Glomerular visceral epithelial cell (primary cell): ENCODE measurements at regions not wholly inside any gene's neighbourhood (a gene's known extent, or its start where the extent isn't known, plus 50 kb on each side); places are given as distances from the start of the nearest gene placed in this dataset.

Experiments used
- DNase-seq: peaks from one replicate; pipeline ENCODE4 v3.0.0-alpha.2; 2016; ENCODE audit errors: extremely low spot score

DNA sequence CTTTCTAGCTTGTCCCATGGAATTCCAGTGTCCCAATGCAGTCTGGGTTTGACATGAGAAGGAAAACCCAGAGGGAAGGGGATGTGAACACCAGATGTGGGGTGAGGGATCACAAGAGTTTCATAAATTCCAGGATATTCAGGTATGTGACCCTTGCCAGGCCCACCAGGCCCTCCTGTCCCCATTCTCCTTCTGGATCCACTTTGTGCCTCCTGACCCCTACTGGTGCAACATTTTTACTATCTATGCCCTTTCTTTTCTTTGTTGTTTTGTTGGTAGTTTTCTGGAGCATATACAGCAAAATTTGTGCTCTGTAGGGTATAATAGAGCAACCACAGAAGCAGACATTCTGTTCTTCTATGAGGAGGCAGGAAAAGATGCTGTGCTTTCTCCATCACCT is 597.0 kb upstream of the GRAMD2B start:
- no peak for DNase-seq

DNA sequence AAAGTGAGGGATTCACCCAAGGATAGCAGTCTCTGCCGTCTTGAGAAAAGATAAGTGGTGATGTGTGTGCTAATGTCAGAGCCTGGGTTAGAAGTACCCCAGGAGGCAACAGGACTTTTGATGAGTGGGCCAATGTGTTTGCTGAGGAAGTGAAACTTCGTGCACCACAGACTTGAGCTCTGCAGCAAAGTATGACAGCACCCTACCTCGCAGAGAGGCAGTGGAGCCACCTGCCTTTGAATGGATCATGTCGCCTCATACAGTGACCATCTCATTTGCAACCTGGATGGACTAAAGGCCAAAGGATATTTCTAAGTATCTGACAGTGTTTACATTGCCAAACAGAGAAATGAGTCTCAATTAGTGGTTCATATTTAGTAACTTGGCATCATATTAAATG is 593.9 kb upstream of the GRAMD2B start:
- no peak for DNase-seq

DNA sequence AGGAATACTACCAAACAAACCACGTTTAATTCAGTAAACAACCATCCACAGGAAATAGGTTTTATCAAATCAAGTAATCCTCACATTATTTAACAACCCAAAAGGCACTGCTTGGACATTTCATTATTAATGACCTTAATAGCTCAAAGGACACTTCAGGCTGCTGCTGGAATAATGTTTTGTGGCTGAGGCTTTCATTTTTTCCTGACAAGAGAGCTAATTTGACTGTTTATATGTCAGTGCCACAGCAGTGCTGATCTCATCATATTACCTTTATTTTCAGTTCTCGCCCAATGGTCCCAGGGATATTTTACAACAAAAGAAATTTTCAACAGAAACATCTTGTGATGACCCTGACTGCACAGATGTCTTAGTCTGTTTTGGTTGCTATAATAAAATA is 589.8 kb upstream of the GRAMD2B start:
- no peak for DNase-seq

DNA sequence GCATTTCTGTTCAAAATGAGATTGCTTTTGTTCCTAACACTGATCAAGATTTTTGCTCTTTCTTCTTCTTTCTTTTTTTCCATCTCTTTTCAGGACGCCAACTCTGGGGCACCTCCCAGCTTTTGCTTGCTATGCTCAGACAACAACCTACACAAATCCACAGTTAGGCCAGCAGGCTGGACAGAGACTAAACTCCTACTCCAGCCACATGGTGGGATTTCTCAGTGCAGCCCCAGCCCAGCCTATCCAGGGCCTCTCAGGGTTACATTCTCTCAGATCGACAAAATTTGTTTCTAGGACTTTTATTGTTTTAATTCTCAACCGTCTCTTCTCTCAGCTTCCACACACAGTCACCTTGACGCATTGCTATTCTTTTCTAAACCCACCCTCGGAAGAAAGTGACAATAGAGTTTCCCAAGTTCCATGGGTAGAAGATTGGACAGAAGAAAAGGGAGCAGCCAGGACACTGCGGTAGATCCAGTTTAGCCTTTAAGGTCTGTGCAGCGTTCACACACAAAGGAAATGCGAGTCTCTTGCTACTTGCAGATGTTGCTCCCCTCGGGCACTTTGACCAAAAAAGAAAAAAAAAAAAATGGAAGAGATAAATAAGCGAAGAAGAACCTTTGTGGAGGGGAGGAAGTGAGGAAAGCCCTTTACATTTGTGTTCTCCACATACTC is 588.6 kb upstream of the GRAMD2B start:
- DNase-seq, result no peak

DNA sequence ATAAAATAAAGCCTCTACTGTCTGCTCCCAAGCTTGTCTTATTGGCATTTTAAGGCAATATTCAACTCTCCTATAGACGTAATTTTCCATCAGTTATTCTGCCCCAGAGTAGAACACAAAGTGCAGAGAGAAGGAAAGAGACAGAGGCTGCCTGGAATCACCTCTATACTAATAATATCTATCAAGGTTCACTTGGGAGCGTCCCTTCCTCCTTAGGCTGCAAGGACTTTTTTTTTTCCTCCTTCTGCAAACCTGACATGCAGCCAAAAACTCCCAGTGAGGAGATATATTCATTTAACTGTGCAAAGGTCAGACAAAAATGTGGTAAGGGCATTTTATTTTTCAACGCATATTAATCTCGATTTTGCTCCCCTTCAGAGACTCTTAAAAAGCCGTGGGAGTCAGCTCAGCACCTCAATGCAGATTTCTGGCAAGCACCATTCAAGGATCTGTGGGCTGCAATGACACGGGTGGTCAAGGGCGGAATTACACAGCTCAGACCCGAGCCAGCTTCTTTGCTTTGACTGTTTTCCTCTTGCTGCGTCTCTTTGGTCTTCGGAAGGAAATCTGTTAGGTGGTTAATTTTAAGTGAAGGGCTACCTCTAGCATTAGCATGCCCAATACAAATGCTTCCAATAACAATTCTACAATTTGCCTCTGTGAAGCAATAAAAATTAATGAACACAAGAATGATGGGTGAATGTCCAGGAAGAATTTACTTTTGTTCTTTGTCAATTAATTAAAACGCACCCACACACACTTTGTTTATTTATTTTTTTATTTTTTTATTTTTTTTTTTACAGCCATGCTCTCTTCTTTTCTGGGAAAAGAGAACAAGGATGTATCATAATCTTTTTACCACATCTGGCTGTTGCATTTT is 587.7 kb upstream of the GRAMD2B start:
- DNase-seq, result peak; percentile 40

DNA sequence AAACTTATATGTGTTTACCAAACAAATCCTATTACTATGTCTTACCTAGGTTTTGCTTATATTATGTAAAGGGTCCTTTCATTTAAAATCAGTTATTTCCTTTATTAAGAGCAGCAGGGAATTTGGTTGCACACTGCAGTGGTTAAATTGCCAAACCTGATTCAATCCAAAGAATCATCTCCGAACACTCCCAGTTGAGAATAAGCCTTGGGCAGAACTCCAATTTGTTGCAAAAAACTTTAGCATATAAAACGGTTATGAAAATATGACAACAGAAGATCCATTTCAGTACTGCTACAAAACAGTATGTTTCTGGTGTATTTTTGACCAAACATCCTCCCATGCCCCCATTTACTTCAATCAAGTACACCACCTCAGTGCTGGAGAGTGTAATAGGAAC is 587.0 kb upstream of the GRAMD2B start:
- no peak for DNase-seq

DNA sequence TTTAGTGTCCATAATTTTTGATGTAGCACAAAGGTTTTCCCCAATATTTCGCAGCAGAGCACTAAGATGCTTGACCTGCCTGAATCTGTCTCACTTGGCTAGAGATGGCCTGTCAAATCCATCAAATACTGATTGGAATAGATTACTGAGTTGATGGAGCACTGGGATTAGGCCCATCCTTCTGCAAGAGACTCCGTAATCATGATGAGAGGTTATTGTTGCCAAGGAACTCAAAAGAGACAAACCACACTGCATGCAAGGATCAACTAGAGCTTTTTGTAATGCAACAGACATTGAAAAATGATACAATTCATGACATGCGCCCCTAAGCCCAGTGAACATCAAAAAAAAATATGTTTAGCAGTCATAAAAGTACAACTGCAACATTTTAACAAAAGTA is 585.3 kb upstream of the GRAMD2B start:
- DNase-seq, result no peak

DNA sequence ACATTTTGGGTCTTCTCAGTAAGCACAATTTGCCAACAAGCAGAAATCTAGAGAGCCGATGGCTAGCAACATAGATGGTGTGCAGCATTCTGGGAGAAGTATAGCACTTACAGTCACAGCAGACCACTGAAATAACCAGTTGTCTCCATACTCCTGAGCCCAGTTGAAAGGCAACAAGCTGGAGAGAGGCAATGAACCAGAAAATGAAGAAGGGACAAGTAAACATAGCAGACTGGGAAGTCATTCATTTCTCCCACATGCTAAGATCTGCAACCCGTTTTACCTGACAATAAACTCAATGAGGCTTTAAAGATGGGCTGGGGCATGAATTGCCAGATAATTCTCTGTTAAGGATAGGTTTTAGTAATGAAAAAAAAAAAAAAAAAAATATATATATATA is 575.6 kb upstream of the GRAMD2B start:
- DNase-seq, result no peak

DNA sequence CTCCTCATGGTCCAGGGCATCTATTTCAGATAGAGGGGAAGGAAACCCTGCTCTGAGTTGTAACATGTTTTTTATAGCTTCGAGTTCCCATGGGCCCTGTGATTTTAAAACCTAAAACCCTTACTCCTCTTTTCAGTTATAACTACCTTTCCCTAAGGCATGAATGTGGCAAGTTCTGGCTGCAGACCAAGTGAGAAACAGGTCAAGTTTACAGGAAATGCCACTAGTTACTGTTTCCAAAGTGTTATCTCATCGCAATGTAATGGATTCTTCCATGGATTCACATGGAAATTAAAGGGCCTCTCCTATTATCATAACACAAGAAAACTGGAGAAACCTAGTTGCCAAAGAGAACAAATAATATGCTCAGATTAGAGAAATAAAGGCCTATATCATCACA is 574.5 kb upstream of the GRAMD2B start:
- DNase-seq, result no peak

DNA sequence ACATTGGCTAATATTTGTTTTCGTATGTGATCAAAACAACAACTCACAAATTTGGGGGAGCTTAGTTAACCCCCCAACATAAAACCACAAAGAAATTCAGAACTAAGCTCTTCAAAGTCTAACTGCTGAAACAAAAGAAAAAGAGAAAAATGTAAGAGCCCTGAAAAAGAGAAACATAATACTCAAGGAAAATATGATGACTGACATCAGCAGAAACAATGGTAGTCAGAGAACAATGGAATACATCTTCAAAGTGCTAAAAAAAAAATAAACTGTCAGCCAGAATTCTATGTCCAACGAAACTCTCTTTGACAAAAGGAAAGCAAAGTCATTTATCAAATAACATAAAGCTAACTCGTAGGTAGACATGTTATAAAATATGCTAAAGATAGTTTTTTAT is 566.3 kb upstream of the GRAMD2B start:
- no peak for DNase-seq

DNA sequence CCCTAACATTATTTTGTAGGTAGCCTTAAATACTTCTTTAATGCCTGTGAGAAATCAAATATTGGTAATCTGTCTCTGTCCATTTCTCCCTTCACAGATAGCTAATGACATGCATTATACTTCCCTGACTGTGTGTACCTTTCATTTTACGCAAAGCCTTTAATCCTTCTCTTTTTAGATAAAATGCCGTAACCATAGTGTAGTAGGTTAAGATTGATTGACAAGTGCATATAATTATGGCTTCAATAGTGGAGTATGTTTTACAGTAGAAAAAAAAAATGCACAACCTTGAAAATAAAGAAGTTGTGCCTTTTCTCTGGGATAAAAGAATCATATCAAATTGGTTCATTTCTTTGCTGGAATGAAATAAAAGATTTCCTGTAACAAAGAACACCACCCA is 559.6 kb upstream of the GRAMD2B start:
- no peak for DNase-seq

DNA sequence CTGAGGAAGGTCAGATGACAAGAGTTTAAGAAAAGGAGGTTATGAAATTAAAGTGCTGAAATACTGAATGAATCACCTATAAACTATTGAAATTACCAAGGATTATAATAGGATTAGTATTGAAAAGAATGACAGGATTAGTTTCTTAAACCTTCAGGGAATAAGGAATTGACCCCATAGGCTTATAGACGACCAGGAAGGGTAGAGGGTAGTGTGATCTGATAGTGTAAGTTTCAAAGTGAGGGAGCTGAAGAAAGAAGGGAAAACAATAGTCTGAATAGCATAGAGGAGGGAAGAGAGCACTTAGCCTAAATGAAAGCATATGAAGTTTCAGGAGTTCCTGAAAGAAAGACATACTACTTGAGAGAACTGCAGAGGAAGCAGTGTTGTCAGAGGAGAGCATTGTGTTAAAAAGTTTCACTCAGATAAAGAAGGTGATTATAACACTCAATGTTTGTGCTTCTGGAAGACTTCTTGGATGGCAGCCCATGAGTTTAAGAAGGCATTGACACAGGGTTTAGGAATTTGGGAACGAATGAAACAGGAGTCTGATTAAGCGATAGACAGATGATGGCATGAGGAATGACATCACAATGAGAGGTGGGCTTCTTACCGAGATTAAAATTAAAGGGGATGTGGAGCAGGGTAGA is 557.9 kb upstream of the GRAMD2B start:
- no peak for DNase-seq

DNA sequence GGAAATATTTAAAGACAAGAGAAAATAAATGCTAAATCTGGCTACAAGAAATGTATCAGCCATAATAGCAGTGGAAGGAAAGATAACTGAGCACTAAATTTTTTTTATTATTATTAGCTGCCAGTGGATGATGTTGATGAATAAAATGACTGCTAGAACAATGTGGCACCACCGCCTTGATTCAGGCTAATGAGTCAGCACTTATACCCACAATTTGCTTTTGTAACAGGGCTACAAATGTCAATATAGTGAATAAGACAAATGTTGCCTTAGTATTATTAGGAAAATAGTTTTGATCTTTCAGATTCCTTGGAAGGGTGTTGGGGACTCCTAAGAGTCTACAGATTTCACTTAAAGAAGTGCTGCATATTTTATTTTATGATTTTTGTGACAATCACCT is 555.2 kb upstream of the GRAMD2B start:
- no peak for DNase-seq

DNA sequence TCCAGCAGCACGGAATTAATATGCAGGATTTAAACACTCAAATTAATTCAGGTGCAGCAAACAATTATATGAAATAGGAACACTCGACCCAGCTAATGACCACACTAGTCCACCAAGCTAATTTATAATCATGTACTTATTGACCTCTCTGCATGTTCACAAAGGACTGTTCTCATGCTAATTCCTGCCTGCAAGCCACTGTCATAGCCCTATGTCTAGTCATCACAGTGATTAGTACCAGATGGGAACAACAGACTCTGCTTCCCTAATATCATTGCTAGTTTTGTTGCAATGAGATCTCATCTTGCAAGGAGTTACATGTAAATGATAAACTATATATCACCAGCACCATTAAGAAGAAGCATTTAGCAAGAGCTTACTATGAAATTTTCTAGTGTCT is 553.0 kb upstream of the GRAMD2B start:
- DNase-seq, result no peak

DNA sequence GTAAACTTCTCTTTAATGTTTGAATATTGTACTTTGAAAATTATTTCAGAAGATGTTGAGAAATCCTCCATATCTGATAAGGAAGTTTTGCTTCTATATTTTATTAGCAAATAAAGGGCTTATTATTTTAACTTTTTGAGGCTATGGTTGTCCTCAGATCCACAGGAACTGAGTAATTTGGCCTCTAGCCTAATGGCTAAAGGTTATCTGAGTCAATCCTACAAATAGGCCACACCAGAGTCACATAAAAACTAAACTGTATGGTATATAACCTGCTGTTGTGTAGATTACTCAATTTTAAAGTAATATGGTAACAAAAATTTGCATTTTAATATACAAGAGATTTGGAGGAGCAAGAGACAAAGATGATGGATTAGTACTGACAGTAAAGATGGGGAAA is 549.2 kb upstream of the GRAMD2B start:
- no peak for DNase-seq

DNA sequence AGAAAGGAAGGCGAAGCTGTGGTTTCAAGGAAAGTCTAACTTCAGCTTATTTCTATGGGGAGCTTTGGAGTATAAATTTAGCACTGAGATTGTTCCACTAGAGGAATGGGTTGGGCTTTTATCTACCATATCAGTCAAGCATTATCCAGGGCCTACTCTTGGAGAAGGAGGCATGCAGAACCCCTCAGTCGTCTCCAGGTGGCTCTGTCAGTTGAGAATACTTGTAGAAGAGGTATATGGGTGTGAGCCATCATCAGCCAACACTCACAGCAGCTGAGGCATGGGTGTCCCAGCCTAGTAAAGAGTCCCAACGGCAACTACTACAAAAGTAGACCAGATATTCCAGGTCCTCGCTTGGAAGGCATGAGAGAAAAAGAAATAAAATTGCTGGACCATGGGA is 548.5 kb upstream of the GRAMD2B start:
- no peak for DNase-seq

DNA sequence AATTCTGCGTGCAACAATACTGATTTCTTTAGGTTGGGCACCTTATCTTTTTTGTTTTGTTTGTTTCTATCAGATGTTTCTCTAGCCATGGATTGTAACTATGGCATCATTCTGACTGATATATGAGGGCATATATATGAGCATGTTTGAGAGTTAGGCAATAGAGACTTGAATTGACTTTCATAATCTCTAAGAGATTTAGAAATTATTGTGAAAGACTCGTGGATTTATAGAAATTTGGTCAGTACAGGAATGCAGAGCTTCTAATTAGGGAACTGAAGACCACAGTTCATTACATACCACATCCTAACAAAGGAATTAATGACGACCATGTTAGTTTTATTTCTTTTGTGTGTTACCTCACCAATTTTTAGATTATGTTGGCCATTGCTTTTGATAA is 546.0 kb upstream of the GRAMD2B start:
- no peak for DNase-seq

DNA sequence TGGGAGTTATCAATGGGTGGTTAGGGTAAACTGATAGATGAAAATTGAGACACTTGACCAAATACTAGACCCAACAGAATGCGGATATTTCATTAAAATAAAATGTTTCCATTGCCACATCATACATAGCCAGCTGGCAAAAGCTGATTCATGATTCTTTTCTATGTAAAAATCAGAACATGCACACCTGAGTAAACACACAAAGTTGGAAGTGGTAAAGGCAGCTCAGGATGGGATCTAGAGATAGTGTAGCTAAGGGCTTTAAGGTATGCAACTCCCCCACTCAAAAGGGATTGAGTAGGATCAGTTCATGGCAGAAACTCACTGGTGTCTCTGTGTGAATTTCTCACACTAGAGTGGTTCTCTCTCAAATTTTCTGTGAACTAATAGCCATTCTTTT is 541.1 kb upstream of the GRAMD2B start:
- no peak for DNase-seq

DNA sequence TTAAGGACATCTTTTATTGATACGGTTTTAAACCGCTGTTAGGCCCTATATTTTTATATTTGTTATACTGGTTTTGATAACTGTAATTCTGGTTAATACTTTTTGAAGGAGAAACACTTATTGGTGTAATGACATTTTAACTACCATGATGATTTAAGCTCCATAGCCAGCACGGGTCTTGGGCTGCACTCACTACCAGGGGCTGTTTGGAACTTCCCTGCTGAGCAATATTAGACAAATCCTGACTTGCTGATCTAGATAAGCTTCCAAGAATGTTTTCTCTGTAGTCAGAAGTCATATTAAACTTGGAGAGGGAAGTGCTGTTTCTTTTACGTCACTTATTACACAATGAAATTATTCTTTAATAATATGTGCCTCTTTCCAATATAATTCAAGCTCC is 540.0 kb upstream of the GRAMD2B start:
- DNase-seq, result no peak

DNA sequence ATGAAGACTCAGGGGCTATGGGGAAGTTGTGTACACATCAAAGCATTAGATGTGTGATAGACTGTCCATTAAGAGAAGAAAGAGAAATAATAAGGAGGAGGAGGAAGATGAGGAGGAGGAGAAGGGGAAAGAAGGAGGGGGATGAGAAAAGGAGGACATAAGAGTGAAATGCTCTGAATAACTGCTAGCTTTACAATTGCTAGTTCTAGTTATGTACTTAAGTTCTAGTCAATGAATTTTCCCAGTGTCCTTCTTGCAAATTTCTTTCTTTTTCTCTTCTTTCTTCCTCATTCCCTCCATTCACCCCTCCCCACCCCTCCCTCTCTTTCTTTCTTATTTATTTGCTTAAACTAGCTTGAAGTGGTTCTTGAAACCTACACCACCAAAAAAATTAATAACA is 534.9 kb upstream of the GRAMD2B start:
- no peak for DNase-seq

DNA sequence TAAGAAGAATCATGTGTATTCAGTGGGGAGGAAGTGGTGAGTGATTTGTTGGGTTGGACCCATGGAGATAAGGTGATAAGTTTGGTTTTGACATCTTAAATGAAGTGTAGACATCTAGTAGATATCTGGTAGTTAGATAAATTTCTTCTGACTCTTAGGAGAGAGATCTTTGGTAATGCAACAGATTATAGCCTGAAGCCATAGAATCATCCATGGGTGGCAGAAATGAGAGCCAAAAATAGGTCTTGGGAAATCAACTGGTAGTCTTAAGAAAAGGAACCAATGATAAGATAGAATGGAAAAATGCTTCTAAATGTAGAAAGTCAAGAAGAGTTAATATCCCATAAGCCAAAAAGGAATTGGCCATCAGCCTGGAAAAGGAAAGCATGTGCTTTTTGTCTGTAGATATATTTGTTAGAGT is 532.7 kb upstream of the GRAMD2B start:
- DNase-seq, result no peak

DNA sequence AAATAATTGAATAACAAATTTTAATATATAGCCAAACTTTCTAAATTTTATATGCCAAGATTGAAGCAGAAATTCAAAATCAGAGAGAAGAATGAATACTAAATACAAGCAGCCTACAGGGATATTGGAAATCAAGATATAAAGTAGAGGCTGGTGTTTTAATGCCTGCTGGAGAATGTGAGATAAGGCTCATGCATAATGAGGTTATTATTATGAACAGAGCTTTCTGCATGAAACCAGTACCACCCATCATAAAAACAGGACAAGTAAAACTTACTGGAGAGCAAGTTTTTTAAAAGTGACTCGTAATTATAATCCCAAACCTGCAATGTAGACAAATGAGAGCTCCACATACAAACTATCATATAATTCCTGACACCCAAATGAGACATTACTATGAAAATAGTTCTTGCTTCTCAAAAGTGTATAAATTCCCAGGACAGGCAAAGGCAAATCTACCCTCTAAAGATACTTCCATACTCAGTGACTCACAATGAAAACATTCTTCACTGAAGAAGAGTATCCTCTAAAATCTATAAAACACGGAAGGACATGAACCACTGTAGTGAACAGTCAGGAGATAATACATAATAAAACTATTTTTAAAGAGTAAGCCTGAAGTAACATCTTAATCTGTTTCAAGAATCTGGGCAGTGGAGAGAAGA is 532.0 kb upstream of the GRAMD2B start:
- DNase-seq, result peak; percentile 7
